Prostate gland (tissue), 2 donors: ENCODE measurements at regions not wholly inside any gene's neighbourhood (a gene's known extent, or its start where the extent isn't known, plus 50 kb on each side); places are given as distances from the start of the nearest gene placed in this dataset.

Experiments used
- CTCF ChIP-seq, 4 experiments: fragments of 200-600 bp in 2 of 4; fragments of 450-650 bp in 2 of 4; sonication (generic) in 2 of 4; IDR thresholded peaks; 1 replicate in 3 of 4; 2 replicates in 1 of 4; pipeline ENCODE4 v1.5.1; 2016 to 2019; ENCODE audit warnings: antibody characterized with exemption in 4 of 4, mild to moderate bottlenecking in 2 of 4, moderate library complexity in 2 of 4
- POLR2AphosphoS5 ChIP-seq: sonication (generic); formaldehyde crosslinking; IDR thresholded peaks from one replicate; pipeline ENCODE4 v1.6.1; 2017; ENCODE audit warnings: antibody characterized with exemption

DNA sequence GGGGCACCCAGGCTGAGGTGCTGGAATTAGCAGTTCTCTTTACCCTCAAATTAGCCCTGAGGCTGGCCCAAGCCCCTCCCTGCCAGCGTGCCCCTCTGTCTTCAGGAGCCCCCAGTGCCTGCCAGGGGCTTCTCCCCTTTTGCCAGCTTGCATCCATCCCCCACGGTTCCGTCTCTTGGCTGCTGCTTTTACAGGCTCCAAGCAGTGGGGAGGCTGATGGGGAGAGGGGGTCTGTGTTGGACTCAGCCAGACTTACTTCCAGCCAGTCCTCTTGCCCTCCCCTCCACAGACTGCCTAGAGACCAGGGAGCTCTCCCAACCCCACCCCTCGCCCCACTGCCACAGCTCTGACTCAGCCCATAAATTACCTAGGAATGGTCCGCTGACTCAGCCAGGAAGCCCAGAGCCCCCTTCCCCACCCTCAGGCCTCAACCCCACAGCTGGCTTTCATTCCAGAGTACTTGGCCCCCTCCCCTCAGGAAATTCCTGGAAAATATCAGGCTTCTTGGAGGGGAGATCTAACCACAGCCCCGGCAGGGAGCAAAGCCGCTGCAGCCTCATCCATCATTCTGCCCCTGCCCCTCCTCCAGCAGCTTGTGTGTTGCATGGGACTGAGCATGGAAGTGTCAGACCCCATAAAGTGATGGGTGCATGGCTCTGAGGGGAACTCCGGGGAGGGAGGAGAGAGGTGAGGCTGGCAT lies 184.6 kb downstream of the ZFP36L2 start:
- TF ChIP-seq CTCF (IDR thresholded peaks at IDR 0.05) (no peak), POLR2AphosphoS5 (no peak)
